ENCODE measurements at regions not wholly inside any gene's neighbourhood (a gene's known extent, or its start where the extent isn't known, plus 50 kb on each side); places are given as distances from the start of the nearest gene placed in this dataset.
A peak's percentile ranks its signal among the peaks of the same experiment; 100 is the strongest.
"Not testable (repeated sequence)": the region's sequence is repeated elsewhere in the genome, so short reads cannot be mapped to it uniquely, and the experiment has no call there.

DNA sequence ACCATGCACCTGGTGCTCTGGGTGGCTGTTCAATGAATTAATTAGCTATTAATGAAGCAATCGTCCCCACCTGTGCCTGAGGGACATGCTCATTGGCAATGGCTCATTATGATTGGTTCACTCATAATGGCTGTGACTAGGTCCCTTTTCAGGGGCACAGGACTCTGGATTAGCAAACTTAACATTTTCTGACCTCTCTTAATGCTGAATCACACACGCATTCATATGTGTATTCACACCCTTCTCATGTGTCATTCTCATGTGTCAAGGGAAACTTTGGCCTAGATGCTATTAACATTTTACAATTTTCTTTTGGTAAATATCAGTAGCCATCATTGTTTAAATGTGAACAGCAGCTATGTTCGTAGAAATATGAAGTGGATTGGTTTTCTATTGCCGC is 98.9 kb upstream of the PMAIP1 start:
- no peak overlapping the region for H3K27ac Mint-ChIP-seq
- no peaks in the 10 kb centered on the region for H3K9me3 Mint-ChIP-seq (ENCODE audit: low read depth)
- no peak for TF ChIP-seq CTCF (IDR thresholded peaks at IDR 0.05; ENCODE audit: unreplicated experiment)
- no peaks in the 10 kb centered on the region for H3K4me1 Mint-ChIP-seq (ENCODE audit: low read depth)
- no peak overlapping the region for H3K4me3 Mint-ChIP-seq (ENCODE audit: low read depth)
- no peak for DNase-seq (ENCODE audit: low spot score, unreplicated experiment)
- H3K27me3 Mint-ChIP-seq, result no peaks in the 10 kb centered on the region
- no peaks in the 10 kb centered on the region for H3K36me3 Mint-ChIP-seq (ENCODE audit: insufficient read depth)

DNA sequence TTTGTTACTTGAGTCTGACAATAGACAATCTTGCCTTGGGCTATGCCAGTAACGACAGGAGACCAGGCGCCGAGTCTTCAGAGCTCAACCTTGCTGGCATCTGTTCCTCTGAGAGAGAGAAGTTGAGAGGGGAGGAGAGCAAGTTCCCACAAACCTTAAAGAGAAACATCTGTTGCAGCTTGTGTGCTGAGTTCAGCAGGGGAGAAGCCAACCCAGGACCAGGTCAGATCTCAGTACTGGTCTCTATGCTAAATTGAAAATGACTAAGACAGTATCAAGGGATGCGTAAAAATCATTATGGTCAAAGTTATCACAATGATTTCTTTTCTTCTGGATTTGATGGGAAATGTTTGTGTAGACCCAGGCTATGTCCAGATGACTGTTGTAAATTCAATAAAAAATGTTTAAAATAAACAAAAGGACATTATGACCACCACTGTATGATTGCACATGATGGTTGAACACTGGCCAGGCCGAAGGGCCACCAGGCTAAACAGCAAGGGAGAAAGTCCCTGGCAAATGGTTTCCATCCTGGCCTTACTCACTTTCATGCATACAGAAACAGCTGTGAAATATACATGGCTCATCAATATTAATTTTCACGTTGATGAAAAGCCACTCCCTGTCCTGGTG is 100.3 kb upstream of the PMAIP1 start:
- no peaks in the 10 kb centered on the region for H3K9me3 Mint-ChIP-seq (ENCODE audit: low read depth)
- no peak overlapping the region for H3K27ac Mint-ChIP-seq
- no peaks in the 10 kb centered on the region for H3K36me3 Mint-ChIP-seq (ENCODE audit: insufficient read depth)
- no peak overlapping the region for H3K4me3 Mint-ChIP-seq (ENCODE audit: low read depth)
- no peaks in the 10 kb centered on the region for H3K4me1 Mint-ChIP-seq (ENCODE audit: low read depth)
- no peak for TF ChIP-seq CTCF (IDR thresholded peaks at IDR 0.05; ENCODE audit: unreplicated experiment)
- no peaks in the 10 kb centered on the region for H3K27me3 Mint-ChIP-seq
- DNase-seq (ENCODE audit: low spot score, unreplicated experiment), result no peak

GRCh38 chr18:59795882-59796281 is 98.7 kb upstream of the CCBE1 start:
- DNase-seq (ENCODE audit: low spot score, unreplicated experiment), result no peak
- H3K27ac Mint-ChIP-seq, result no peak overlapping the region
- no peak for TF ChIP-seq CTCF (IDR thresholded peaks at IDR 0.05; ENCODE audit: unreplicated experiment)
- no peaks in the 10 kb centered on the region for H3K27me3 Mint-ChIP-seq
- H3K4me3 Mint-ChIP-seq (ENCODE audit: low read depth), result no peak overlapping the region
- H3K36me3 Mint-ChIP-seq (ENCODE audit: insufficient read depth), result no peaks in the 10 kb centered on the region
- no peaks in the 10 kb centered on the region for H3K9me3 Mint-ChIP-seq (ENCODE audit: low read depth)
- H3K4me1 Mint-ChIP-seq (ENCODE audit: low read depth), result peaks cover 7% of the 10 kb centered on the region

DNA sequence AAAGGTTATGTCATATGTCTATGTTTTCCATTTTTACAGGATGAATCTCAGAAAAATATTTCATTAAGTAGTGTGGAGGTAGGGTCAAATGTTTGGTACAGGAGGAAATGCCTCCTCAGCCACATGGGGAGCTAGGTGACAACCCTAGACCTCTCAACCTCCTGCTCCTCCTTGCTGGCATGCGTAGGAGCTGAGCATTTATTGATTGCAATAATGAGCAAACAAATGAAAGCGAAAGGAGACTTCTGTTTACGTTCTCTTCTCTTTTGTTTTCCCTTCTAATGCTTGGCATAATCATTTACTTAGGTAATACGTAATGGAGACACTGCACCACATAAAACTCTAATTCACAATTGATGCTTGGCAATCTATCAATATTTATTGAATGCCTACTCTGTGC is 95.1 kb upstream of the CCBE1 start:
- Mint-ChIP-seq H3K27me3 (peaks cover 7% of the 10 kb centered on the region), H3K27ac (no peak overlapping the region), H3K4me3 (ENCODE audit: low read depth) (no peak overlapping the region), H3K36me3 (ENCODE audit: insufficient read depth) (no peaks in the 10 kb centered on the region), H3K4me1 (ENCODE audit: low read depth) (peaks cover 7% of the 10 kb centered on the region), H3K9me3 (ENCODE audit: low read depth) (no peaks in the 10 kb centered on the region)
- DNase-seq (ENCODE audit: low spot score, unreplicated experiment), result no peak
- peak; percentile 7 for TF ChIP-seq CTCF (IDR thresholded peaks at IDR 0.05; ENCODE audit: unreplicated experiment)

- not testable (repeated sequence) for H3K27me3 Mint-ChIP-seq; H3K27ac Mint-ChIP-seq; H3K9me3 Mint-ChIP-seq (ENCODE audit: low read depth); H3K4me3 Mint-ChIP-seq (ENCODE audit: low read depth); H3K36me3 Mint-ChIP-seq (ENCODE audit: insufficient read depth); DNase-seq (ENCODE audit: low spot score, unreplicated experiment)
- peaks cover 11% of the 10 kb centered on the region for H3K4me1 Mint-ChIP-seq (ENCODE audit: low read depth)
These were observed 93.2 kb upstream of the CCBE1 start for GRCh38 chr18:59790346-59790936.

DNA sequence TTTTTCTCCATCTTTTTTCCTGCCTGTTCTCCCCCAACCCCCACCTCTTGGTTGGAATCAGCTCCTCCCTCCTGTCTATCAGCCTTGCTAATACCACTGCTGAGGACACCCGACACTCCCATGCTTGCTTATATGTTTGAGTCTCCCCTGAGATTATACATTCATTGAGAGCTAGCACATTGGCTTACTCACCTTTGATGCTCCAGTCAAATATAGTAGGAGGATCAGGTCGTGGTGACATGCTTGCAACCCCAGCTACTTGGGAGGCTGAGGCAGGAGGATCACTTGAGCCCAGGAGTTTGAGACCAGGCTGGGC is 91.5 kb upstream of the CCBE1 start:
- DNase-seq (ENCODE audit: low spot score, unreplicated experiment), result no peak
- Mint-ChIP-seq H3K36me3 (ENCODE audit: insufficient read depth) (no peaks in the 10 kb centered on the region), H3K4me3 (ENCODE audit: low read depth) (no peak overlapping the region), H3K9me3 (ENCODE audit: low read depth) (no peaks in the 10 kb centered on the region), H3K4me1 (ENCODE audit: low read depth) (peaks cover 11% of the 10 kb centered on the region), H3K27me3 (peaks cover 7% of the 10 kb centered on the region), H3K27ac (no peak overlapping the region)
- TF ChIP-seq CTCF (IDR thresholded peaks at IDR 0.05; ENCODE audit: unreplicated experiment), result no peak

Data from progenitor cell of endocrine pancreas (in vitro differentiated cells).